GM10266 (cell line): ENCODE measurements at regions not wholly inside any gene's neighbourhood (a gene's known extent, or its start where the extent isn't known, plus 50 kb on each side); places are given as distances from the start of the nearest gene placed in this dataset.
"Not testable (repeated sequence)": the region's sequence is repeated elsewhere in the genome, so short reads cannot be mapped to it uniquely, and the experiment has no call there.

Source experiments
- DNase-seq: peaks from one replicate; pipeline ENCODE4 v3.0.0; 2012; ENCODE audit errors: extremely low spot score

- not testable (repeated sequence) for DNase-seq
Measured at GRCh38 chr1:149228672-149229585, 125.6 kb upstream of the NBPF9 start.

- not testable (repeated sequence) for DNase-seq
Measured at GRCh38 chr1:149229813-149230212, 126.5 kb upstream of the NBPF9 start.

- DNase-seq, result not testable (repeated sequence)
Measured at GRCh38 chr1:149234926-149235914, 131.9 kb upstream of the NBPF9 start.

GRCh38 chr1:149237515-149237914 lies 134.2 kb upstream of the NBPF9 start:
- not testable (repeated sequence) for DNase-seq

GRCh38 chr1:149239897-149240508 lies 136.7 kb upstream of the NBPF9 start:
- not testable (repeated sequence) for DNase-seq

GRCh38 chr1:149240530-149240929 lies 137.2 kb upstream of the NBPF9 start:
- not testable (repeated sequence) for DNase-seq

- DNase-seq, result not testable (repeated sequence)
Measured at GRCh38 chr1:149241272-149241671, 137.9 kb upstream of the NBPF9 start.

GRCh38 chr1:149243572-149243971 lies 140.2 kb upstream of the NBPF9 start:
- not testable (repeated sequence) for DNase-seq

GRCh38 chr1:149244621-149245020 lies 141.3 kb upstream of the NBPF9 start:
- not testable (repeated sequence) for DNase-seq

GRCh38 chr1:149246212-149246611 lies 142.9 kb upstream of the NBPF9 start:
- DNase-seq, result not testable (repeated sequence)

- DNase-seq, result not testable (repeated sequence)
Measured at GRCh38 chr1:149248610-149249009, 145.3 kb upstream of the NBPF9 start.

- DNase-seq, result not testable (repeated sequence)
Measured at GRCh38 chr1:149249850-149250467, 146.6 kb upstream of the NBPF9 start.

GRCh38 chr1:149254894-149255847 lies 151.8 kb upstream of the NBPF9 start:
- not testable (repeated sequence) for DNase-seq

GRCh38 chr1:149260284-149260683 lies 156.9 kb upstream of the NBPF9 start:
- not testable (repeated sequence) for DNase-seq

- not testable (repeated sequence) for DNase-seq
Measured at GRCh38 chr1:149260736-149261340, 157.5 kb upstream of the NBPF9 start.

GRCh38 chr1:149267287-149267686 lies 163.9 kb upstream of the NBPF9 start:
- not testable (repeated sequence) for DNase-seq

- not testable (repeated sequence) for DNase-seq
Measured at GRCh38 chr1:149269001-149269702, 165.8 kb upstream of the NBPF9 start.

GRCh38 chr1:149269833-149270232 lies 166.5 kb upstream of the NBPF9 start:
- DNase-seq, result not testable (repeated sequence)
